CD14-positive monocyte (primary cell): ENCODE measurements at regions not wholly inside any gene's neighbourhood (a gene's known extent, or its start where the extent isn't known, plus 50 kb on each side); places are given as distances from the start of the nearest gene placed in this dataset.

ENCODE experiments used
- DNase-seq, 3 donors: peaks; one replicate each; pipeline ENCODE4 v3.0.0-alpha.2; 2011 to 2022
- H2AFZ ChIP-seq: 2 replicates; pipeline ENCODE4 v1.6.0; 2012; ENCODE audit warnings: mild to moderate bottlenecking, low read depth, low read length, inconsistent platforms; ENCODE audit not compliant: insufficient read depth, poor library complexity, severe bottlenecking
- H3K27ac ChIP-seq, 2 donors: 1 replicate in 1 of 2; 2 replicates in 1 of 2; pipeline ENCODE4 v1.5.1; 2012 to 2013; ENCODE audit warnings: low read length in 2 of 2, control low read depth in 1 of 2, inconsistent platforms in 1 of 2, low read depth in 1 of 2, mild to moderate bottlenecking in 1 of 2
- H3K27me3 ChIP-seq, 2 donors: one replicate each; pipeline versions ENCODE4 v1.6.0 to v1.6.1; 2011 to 2013; ENCODE audit warnings: low read length in 2 of 2; ENCODE audit not compliant: control insufficient read depth in 2 of 2, insufficient read depth in 2 of 2
- H3K36me3 ChIP-seq, 2 donors: replicated peaks in 1 of 2; 1 replicate in 1 of 2; 2 replicates in 1 of 2; pipeline versions ENCODE4 v1.5.1 to v1.6.1; 2012 to 2013; ENCODE audit warnings: low read length in 2 of 2, control low read depth in 1 of 2, inconsistent platforms in 1 of 2, mild to moderate bottlenecking in 1 of 2; ENCODE audit not compliant: insufficient read depth in 2 of 2, control insufficient read depth in 1 of 2
- H3K4me1 ChIP-seq, 2 donors: 1 replicate in 1 of 2; 2 replicates in 1 of 2; pipeline versions ENCODE4 v1.5.1 to v1.6.1; 2012 to 2013; ENCODE audit warnings: low read length in 2 of 2, control low read depth in 1 of 2, inconsistent platforms in 1 of 2, mild to moderate bottlenecking in 1 of 2, moderate library complexity in 1 of 2; ENCODE audit not compliant: insufficient read depth in 2 of 2, control insufficient read depth in 1 of 2
- H3K4me2 ChIP-seq: replicated peaks from 2 replicates; pipeline ENCODE3; 2012; ENCODE audit warnings: low read length, moderate library complexity, mild to moderate bottlenecking; ENCODE audit not compliant: poor library complexity, severe bottlenecking; ENCODE audit errors: extremely low read depth
- H3K4me3 ChIP-seq, 3 experiments: fragments of 200-600 bp in 1 of 3; sonication (generic) in 1 of 3; replicated peaks in 1 of 3; 1 replicate in 2 of 3; 2 replicates in 1 of 3; pipeline ENCODE4 v1.5.1; 2011 to 2013; ENCODE audit warnings: low read length in 3 of 3, mild to moderate bottlenecking in 3 of 3, control low read depth in 2 of 3, low read depth in 2 of 3, inconsistent platforms in 1 of 3, moderate library complexity in 1 of 3
- H3K79me2 ChIP-seq: 2 replicates; pipeline ENCODE4 v1.6.0; 2012; ENCODE audit warnings: mild to moderate bottlenecking, control low read depth, inconsistent platforms, low read length, moderate library complexity; ENCODE audit not compliant: insufficient read depth
- H3K9ac ChIP-seq: 2 replicates; pipeline ENCODE4 v1.6.0; 2017; ENCODE audit warnings: low read length, mild to moderate bottlenecking; ENCODE audit not compliant: insufficient read depth, poor library complexity, severe bottlenecking
- H3K9me3 ChIP-seq, 2 donors: replicated peaks in 1 of 2; 1 replicate in 1 of 2; 2 replicates in 1 of 2; pipeline versions ENCODE4 v1.5.1 to v1.6.1; 2012 to 2013; ENCODE audit warnings: low read length in 2 of 2, control low read depth in 1 of 2; ENCODE audit not compliant: control insufficient read depth in 1 of 2, insufficient read depth in 1 of 2
- H4K20me1 ChIP-seq: 2 replicates; pipeline ENCODE4 v1.6.0; 2012; ENCODE audit warnings: mild to moderate bottlenecking, low read length, control low read depth, moderate library complexity; ENCODE audit not compliant: insufficient read depth
- H3K27ac Mint-ChIP-seq, 7 donors: one replicate each; pipeline ENCODE4 v1.8.0; 2020; ENCODE audit warnings: mild to moderate bottlenecking in 7 of 7, mixed read lengths in 7 of 7, moderate library complexity in 6 of 7, inconsistent platforms in 2 of 7
- H3K27me3 Mint-ChIP-seq, 3 donors: one replicate each; pipeline ENCODE4 v1.8.0; 2021 to 2022; ENCODE audit warnings: low read depth in 3 of 3, mild to moderate bottlenecking in 3 of 3, mixed read lengths in 3 of 3, moderate library complexity in 3 of 3, inconsistent platforms in 1 of 3
- H3K36me3 Mint-ChIP-seq, 2 donors: one replicate each; pipeline ENCODE4 v1.8.0; 2020; ENCODE audit warnings: mixed read lengths in 2 of 2, inconsistent platforms in 1 of 2, mild to moderate bottlenecking in 1 of 2
- H3K4me1 Mint-ChIP-seq: one replicate; pipeline ENCODE4 v1.8.0; 2020; ENCODE audit warnings: mild to moderate bottlenecking, mixed read lengths
- H3K4me3 Mint-ChIP-seq, 2 donors: one replicate each; pipeline ENCODE4 v1.8.0; 2020; ENCODE audit warnings: mild to moderate bottlenecking in 2 of 2, mixed read lengths in 2 of 2, moderate library complexity in 1 of 2
- H3K9me3 Mint-ChIP-seq, 7 donors: one replicate each; pipeline ENCODE4 v1.8.0; 2020 to 2022; ENCODE audit warnings: mixed read lengths in 7 of 7, mild to moderate bottlenecking in 6 of 7, moderate library complexity in 6 of 7, inconsistent platforms in 2 of 7
- CTCF ChIP-seq: fragments of 200-600 bp; IDR thresholded peaks from one replicate; pipeline ENCODE4 v1.8.0; 2022; ENCODE audit warnings: antibody characterized with exemption, mild to moderate bottlenecking
- WGBS: methylation state at CpG from one replicate; pipeline ENCODE4 v1.1.5; 2013; ENCODE audit warnings: missing lambda C conversion rate; ENCODE audit not compliant: insufficient coverage; 5-methylcytosine and 5-hydroxymethylcytosine counted together
- intact Hi-C, 2 donors: fragments of 100-400 bp; cut with micrococcal nuclease; formaldehyde crosslinking; loops; one replicate each; pipeline versions ENCODE4 v1.15.0 to v1.15.1; 2023

GRCh38 chr3:111248406-111248805, 176.8 kb downstream of the NECTIN3 start:
- H3K27ac Mint-ChIP-seq = no peak overlapping the region
- H3K4me3 Mint-ChIP-seq = no peak overlapping the region
- H3K27me3 Mint-ChIP-seq = peaks cover 0 to 2% (median 0%) of the 10 kb centered on the region in 3 donors
- Histone ChIP-seq H3K36me3 (no peaks in the 10 kb centered on the region), H2AFZ (no peak overlapping the region), H3K4me2 (no peak overlapping the region), H3K4me3 (no peak overlapping the region), H4K20me1 (no peaks in the 10 kb centered on the region), H3K79me2 (no peaks in the 10 kb centered on the region), H3K27ac (no peak overlapping the region), H3K27me3 (no peaks in the 10 kb centered on the region), H3K4me1 (no peaks in the 10 kb centered on the region), H3K9me3 (peaks cover 0 to 2% of the 10 kb centered on the region in 2 donors), H3K9ac (no peak overlapping the region)
- intact Hi-C loops = no loop called here
- no peaks in the 10 kb centered on the region for H3K4me1 Mint-ChIP-seq
- TF ChIP-seq CTCF = no peak
- no peak for DNase-seq
- no CpG with 5 or more reads among the region's 1 CpG for WGBS
- peaks cover 0 to 17% (median 5%) of the 10 kb centered on the region in 7 donors for H3K9me3 Mint-ChIP-seq
- no peaks in the 10 kb centered on the region for H3K36me3 Mint-ChIP-seq

- DNase-seq = no peak
- peaks cover 0 to 13% (median 3%) of the 10 kb centered on the region in 7 donors for H3K9me3 Mint-ChIP-seq
- intact Hi-C loops = no loop called here
- Histone ChIP-seq H3K79me2 (no peaks in the 10 kb centered on the region), H3K27me3 (no peaks in the 10 kb centered on the region), H3K4me3 (no peak overlapping the region), H3K4me2 (no peak overlapping the region), H3K9ac (no peak overlapping the region), H4K20me1 (no peaks in the 10 kb centered on the region), H3K36me3 (no peaks in the 10 kb centered on the region), H3K27ac (no peak overlapping the region), H3K9me3 (no peaks in the 10 kb centered on the region), H3K4me1 (no peaks in the 10 kb centered on the region), H2AFZ (no peak overlapping the region)
- no peak overlapping the region for H3K27ac Mint-ChIP-seq
- no peak for TF ChIP-seq CTCF
- no peaks in the 10 kb centered on the region for H3K36me3 Mint-ChIP-seq
- H3K4me1 Mint-ChIP-seq = no peaks in the 10 kb centered on the region
- peaks cover 0 to 2% (median 0%) of the 10 kb centered on the region in 3 donors for H3K27me3 Mint-ChIP-seq
- H3K4me3 Mint-ChIP-seq = no peak overlapping the region
Measured at GRCh38 chr3:111249421-111249820, 177.8 kb downstream of the NECTIN3 start.
